Fibroblast of lung (primary cell): ENCODE measurements at regions not wholly inside any gene's neighbourhood (a gene's known extent, or its start where the extent isn't known, plus 50 kb on each side); places are given as distances from the start of the nearest gene placed in this dataset.

ENCODE experiments used
- CTCF ChIP-seq, 2 donors: IDR thresholded peaks in 1 of 2; conservative IDR thresholded peaks in 1 of 2; 1 replicate in 1 of 2; 2 replicates in 1 of 2; pipeline ENCODE4 v1.5.1; 2011 to 2012; ENCODE audit warnings: low read length in 2 of 2, control low read depth in 1 of 2, inconsistent platforms in 1 of 2, low read depth in 1 of 2, mild to moderate bottlenecking in 1 of 2
- EZH2 ChIP-seq: IDR thresholded peaks from 2 replicates; pipeline ENCODE4 v1.5.1; 2012; ENCODE audit warnings: low read length, control low read depth, mild to moderate bottlenecking; ENCODE audit errors: missing control alignments

- TF ChIP-seq CTCF (conservative IDR thresholded peaks at IDR 0.05 in 1 of 2, IDR thresholded peaks at IDR 0.05 in 1 of 2; ENCODE audit: low read depth in 1 of 2, low read length in 2 of 2) = no peak
- TF ChIP-seq EZH2 = no peak
Observed at GRCh38 chr3:6449099-6449498, 411.8 kb upstream of the GRM7 start.
